ENCODE measurements at regions not wholly inside any gene's neighbourhood (a gene's known extent, or its start where the extent isn't known, plus 50 kb on each side); places are given as distances from the start of the nearest gene placed in this dataset.

GRCh38 chr18:22024924-22025323 lies 144.5 kb upstream of the GATA6 start (continued):
- TF ChIP-seq HNF1A (IDR thresholded peaks at IDR 0.05; ENCODE audit: low read depth) (no peak), HNF1A (CRISPR knock-in tag; IDR thresholded peaks at IDR 0.05; ENCODE audit: borderline replicate concordance) (no peak), CHD2 (IDR thresholded peaks at IDR 0.05; ENCODE audit: low read depth, low read length) (no peak), KIAA2018 (CRISPR knock-in tag; IDR thresholded peaks at IDR 0.05; ENCODE audit: borderline replicate concordance) (no peak), AHR (CRISPR knock-in tag; IDR thresholded peaks at IDR 0.05) (no peak), ZNF788 (CRISPR knock-in tag; IDR thresholded peaks at IDR 0.05; ENCODE audit: borderline replicate concordance) (no peak), ELF4 (CRISPR knock-in tag; IDR thresholded peaks at IDR 0.05; ENCODE audit: borderline replicate concordance) (no peak), ATF7 (IDR thresholded peaks at IDR 0.05) (no peak), ATF7 (CRISPR knock-in tag; IDR thresholded peaks at IDR 0.05) (no peak)
